GM19455 (cell line): ENCODE measurements at regions not wholly inside any gene's neighbourhood (a gene's known extent, or its start where the extent isn't known, plus 50 kb on each side); places are given as distances from the start of the nearest gene placed in this dataset.

Experiments
- ATAC-seq: cut with Tn5 transposase; IDR thresholded peaks from one replicate; pipeline ENCODE4 v1.9.1; 2021; ENCODE audit not compliant: unreplicated experiment

DNA sequence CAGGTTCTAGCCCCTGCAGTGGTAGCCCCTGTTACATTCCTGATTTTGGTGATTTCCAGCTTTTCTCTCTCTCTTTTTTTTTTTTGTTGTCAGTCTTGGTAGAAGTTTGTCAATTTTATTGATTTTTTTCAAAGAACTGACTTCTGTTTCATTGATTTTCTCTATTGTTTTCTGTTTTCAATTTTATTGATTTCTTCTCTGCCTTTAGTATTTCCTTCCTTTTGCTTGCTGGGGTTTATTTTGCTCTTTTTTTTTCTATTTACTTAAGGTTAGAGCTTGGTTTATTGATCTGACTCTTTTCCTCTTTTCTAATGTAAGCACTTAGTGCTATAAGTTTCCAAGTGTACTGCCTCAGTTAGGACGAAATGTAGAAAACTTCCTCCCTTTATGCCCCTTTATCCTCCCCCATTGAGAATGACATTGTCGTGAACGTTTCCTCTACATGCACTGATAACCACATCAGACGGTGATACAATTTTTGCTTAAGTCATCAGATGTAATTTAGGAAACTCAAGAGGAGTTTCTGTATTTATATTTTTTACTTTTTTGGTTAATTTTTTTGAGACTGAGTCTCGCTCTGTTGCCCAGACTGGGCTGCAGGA, 81.1 kb upstream of the HS6ST1 start:
- ATAC-seq, result no peak

DNA sequence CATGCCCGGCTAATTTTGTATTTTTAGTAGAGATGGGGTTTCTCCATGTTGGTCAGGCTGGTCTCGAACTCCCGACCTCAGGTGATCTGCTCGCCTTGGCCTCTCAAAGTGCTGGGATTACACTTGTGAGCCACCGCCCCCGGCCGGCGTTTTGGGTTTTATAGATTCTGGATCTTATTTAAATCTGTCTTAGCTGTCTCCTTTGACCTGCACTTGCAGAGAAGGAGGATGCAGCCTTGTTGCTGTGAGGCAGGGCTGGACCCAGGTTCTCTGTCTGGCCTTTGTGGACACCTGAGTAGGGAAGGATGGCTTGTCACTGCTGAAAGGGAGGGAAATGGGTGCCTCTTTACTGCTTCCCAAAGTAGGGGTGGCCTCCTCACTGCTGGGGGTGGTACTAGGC, 83.0 kb upstream of the HS6ST1 start:
- ATAC-seq, result no peak

DNA sequence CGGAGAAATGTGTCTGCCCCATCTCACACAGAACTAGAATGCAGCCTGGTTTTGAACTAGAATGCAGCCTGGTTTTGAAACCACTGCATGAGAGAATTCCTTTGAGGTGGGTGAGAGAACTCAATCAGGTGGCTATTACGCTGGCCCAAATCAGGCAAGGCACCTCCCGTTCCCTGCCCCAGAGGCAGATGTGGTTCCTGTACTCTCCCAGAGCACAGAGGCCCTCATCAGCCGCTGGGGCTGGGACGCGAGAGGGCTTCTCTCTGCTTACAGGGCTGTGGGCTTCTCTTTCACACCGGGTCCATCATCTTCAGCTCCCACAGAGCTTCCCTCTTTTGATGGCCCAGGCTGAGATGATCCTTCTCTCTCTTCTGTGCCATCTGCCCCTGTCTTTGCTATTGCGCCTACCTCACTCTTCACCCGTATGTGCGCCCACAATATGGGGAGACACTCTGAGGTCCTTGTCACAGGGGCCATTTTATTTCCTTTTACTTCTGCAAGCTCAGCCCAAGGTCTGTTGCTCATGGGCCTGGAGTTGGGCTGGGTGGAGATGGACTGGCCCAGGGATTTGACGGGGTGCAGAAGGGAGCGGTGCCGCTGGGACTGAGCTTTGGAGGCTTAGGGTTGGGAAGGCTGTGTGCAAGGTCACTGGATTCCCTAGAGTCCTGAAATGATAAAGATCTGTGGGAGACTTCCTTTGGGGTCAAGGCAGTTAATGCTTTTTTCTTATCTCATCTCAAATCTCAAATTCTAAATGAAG, 84.4 kb upstream of the HS6ST1 start:
- ATAC-seq, result no peak

DNA sequence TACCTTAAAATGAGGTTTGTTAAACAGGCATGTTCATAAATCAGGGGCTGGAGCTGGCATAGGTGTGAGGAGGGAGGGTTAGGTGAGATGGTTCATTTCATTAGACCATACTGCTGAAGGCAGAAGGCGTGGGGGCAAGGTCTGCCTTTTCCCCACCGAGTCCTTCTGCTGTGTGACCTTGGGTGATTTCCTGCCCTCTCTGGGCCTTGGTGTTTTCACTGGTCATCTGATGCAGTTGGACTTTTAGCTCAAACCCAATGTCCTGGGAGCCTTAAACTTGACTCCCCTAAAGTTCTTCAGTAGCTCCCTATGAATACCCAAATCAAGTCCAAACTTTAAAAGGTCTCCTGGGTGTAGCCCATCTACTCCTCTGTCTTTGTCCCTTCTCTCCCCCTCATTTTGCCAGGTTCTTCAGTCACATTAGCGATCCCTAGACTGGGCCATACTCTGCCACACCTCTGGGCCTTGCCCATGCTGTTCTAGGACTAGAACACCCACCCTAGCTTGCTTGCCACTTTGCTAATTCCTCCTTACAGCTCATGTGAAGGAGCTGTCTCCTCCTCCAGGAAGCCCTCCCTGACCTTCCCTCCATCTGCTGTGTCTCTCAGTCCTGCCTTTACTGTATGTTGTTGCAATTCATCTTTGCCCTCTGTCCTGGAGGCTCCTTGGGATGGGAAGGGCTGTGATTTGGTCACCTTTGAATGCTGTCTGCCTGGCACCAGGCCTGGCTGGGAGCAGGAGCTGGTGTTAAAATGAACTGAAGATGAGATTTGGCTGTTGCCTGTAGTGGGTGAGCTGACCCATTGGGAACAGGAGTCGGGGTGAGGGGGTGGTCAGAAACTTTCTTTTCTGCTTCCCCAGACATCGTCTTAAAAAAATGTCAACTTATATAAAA, 85.4 kb upstream of the HS6ST1 start:
- no peak for ATAC-seq

DNA sequence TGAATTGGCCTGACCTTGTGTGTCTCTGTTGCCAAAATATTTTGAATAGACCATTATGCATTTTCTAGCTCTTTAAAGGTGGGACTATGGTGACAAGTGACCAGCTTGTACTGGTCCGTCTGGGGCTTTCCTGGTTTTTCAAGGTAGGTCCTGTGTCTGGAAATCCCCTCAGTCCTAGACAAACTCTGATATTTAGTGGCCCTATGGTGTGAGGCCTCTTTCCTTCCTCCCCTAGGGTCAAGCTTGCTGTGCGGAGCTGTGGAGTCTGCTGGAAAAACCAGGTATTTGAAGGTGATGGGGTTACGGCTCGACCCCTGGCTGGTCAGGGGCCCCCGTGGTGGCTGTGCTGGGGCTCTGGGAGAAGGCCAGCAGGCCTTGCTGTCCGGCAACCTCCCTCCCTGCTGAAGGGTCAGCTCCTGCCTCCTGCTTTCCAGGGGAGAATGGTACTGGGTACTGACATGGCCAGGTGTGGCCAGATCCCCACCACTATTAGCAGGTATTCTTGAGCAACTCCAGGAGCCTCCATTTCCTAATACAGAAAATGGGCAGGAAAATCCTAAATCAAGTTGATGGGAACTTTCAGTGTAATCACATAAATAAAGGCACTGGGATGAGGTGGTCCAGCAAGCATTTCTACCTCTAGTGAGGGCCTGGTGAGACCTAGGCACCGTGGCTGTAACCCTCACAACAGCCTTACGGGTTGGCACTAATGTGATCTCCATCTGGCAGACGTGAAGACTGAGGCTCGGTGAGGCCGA, 86.2 kb upstream of the HS6ST1 start:
- no peak for ATAC-seq

DNA sequence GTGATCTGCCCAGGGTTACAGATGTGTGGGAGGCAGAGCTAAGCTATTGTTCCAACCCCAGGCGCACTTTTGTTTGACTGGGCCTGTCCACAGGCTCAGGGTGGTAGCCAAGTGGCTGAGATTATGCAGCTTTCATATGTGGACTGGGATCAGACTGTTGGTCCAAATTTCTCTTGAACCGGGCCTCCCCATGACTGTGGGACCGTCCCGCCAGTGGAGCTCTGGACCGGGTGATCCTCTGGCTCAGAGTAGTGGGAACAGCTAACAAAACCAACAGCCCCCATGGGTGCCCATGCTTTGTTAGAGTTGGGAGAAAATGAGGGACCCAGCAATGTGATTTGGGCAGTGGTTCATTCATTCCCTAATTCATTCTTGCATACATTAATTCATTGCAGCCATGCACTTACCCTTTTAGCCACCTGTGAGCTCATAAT, 86.8 kb upstream of the HS6ST1 start:
- no peak for ATAC-seq

DNA sequence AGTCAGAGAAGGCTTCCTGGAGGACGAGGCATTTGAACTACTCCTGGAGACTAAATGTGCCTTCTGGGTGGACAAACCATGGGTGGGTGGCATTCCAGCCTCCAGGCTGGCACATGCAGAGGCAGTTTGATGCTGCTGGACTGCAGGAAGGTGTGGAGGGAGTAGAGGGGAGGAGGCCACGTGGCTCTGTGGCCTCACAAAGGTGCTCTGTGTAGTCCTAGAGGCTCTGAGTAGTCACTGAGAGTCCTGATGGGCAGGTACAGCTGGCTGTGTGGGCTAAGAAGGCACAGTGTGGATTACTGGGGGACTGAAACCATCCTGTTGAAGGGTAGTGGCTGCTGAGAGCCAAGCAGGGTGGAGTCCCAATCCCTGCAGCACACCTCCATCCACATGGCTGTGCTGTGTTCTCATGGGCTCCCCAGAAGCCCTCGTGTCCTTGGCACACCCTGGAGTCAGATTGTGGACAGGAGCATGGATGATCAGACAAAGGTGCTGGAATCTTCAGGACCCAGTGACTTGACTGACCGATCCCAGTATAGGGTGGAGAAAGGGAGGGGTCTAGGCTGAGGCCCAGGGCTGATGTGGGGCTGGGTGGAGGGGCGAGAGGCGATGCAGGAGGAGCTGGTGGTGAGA, 87.4 kb upstream of the HS6ST1 start:
- no peak for ATAC-seq

DNA sequence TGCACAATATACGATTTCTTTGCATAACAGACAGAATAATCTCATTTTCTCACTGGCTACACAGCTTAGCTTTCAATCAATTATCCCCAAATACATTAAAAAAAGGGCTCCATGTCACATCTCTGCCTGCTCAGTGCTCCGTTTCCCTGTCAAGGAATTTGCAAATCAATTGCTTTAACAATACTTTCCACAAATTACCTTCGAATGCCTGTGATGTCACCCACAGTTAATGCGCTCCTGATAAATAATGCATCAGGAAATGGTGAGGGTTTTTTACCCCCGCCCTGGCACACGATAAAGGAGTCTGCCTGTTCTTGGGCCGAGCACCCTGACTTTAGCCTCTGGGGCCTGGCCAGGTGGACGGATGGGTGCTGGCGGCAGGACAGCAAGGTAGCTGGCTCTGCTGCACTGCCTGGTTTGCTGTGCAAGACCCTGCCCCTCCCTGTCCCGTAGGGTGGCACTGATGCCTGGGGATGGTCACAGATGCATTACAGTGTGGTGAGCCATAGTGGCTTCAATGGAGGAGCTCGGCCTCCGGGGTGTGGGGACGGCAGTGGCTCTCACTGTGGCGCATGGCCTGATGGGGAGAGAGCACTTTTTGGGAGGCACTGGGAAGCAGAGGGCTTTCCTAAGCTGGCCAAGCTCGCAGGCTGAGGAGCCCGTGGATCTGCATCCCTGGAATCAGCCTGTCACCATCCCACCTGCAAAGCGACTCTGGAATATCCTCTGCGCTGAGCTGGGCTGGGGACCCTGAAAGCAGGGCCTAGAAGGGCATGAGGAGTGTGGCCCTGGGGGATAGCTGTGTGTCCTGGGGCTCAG, 88.3 kb upstream of the HS6ST1 start:
- ATAC-seq, result no peak

DNA sequence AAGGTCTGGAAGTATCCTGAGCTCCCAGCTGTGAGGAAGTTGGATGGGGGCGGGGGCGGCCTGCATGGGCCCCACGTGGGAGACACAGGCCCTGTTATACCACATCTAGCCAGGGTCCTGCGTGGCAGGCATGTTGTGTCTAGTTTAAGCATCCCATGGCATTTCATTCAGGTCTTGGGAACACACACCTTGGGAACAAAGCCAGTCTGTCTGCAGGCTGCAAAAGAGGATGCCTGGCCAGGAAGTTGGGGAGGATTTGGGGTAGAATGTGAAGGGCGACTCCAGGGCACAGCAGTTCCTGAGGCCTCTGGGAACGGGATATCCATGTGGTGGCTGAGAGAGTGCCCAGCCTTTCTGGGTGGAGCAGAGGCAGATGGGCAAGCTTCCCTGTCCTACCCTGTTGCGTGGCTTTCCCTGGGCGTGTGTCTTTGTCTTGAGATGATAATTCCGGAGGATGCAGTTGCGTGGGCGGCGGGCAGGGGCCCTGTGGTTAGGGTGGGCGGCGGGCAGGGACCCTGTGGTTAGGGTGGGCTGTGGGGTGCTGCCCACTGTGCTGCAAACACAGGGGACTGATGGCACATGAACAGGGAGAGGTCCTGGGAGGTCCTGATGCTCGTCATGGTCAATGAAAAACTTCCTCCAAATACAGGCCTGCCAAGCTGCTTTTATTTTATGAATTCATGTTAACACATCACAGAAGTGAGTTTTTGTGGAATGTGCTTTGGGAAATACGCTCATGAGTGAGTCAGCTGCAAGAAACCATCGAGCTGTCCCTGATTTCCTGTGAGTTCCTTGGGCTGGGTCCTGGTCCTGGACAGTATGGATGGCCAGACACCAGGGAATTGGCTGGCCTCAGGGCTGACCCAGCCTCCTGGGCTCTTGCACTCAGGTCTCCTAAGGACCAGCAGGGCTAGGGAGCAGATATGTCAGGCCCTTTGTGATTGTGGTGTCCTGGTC, 90.0 kb upstream of the HS6ST1 start:
- ATAC-seq, result no peak

DNA sequence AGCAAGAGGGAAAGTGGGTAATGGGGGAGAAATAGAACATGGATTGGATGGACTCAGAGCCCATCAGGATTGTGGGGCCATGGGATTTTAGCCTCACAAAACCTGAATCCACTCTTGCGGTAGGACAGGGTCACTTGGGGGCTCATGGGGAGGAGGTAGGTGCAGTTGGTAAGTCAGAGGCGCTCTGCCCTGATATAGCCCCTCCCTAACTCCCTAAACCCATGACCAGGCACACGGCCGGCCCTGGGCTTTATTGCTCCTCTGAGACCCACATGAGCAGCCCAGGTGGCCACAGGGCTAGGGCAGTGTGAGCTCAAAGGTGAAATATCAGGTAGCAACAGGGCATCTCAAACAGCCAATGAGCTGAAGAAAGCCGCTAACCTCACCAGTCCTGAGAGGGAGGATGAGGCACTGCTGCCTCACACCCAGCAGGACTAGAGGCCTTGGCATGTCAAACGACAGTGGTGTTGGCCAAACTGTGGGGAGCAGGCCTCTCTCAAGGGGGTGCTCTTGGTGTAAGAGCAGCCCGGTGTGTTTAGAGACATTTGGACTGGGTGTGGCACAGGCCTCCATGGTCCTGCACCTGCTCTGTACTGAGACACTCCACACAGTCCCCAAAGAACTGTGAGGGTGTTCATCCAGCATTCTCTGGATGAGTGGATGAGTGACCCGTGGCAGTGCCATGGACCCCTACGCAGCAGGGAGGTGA, 90.8 kb upstream of the HS6ST1 start:
- ATAC-seq, result no peak

DNA sequence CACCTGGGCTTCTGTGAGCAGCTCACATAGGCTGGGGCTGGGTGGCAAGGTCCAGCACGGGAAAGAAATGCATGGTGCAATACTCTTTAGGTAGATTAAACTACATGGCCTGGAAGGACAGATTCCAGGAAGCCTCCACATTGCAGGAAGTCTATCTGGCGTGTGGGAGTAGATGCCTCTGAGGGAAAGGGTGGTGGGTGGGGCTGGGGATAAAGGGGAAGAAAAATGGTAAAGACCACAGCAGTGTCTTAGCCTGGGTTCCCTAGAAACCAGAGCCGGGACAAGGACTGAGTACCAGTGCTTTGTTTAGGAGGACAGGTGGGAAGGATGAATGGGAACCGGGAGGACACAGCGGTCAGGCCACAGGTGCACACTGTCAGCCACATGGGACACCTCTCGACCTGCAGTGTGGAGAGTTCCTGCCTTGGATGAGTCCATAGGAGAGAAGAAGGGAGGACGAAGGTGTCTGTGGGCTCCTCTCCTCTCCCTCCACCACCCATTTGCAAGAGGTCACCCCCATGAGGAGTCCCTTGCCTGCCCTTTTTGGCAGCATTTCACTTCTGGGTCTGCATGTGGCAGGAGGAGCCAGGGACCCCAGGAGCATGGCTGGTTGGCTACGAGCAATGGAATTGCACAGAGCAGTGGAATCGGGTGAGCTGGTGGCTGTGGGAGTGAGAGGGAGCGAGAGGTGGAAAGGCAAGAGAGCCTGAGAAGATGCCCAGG, 91.5 kb upstream of the HS6ST1 start:
- ATAC-seq, result no peak

DNA sequence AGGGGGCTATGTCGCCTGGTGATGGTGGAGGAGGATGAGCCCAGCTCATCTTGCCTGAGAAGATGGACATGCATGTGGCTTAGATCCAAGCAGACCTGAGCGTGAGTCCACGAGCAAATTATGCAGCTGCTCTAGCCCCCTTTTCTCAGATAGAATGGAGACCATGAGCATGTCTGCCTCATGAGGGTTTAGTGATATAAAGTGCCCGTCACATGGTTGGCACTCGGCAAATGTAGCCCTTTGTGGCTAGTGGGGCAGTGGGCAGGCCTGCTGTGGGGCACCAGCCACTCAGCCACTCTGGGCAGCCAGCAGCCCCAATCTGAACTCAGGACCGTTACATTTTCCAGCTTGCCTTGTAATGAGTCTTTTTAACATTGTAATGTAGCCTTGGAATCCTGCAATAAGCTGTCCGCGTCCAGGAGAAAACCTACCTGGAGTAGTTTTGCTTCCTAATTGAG, 92.1 kb upstream of the HS6ST1 start:
- ATAC-seq, result no peak

DNA sequence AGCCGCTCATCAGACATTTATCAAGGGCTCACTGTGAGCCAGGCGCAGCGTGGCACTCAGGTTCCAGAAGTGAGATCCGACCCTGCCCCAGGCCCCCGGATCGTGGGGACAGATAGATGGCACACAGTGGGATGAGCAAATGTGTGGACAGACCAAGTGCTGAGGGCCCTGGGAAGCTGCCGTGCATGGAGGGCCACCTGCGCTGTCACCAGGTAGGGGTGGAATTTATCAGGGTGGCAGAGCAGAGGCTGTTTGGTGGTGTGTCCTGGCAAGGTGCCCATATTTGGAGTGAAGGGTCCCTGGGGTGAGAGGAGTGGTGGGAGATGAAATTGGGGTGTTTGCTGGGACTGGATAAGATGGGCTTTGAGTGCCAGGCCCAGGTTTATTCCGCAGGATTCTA, 92.8 kb upstream of the HS6ST1 start:
- ATAC-seq, result no peak

DNA sequence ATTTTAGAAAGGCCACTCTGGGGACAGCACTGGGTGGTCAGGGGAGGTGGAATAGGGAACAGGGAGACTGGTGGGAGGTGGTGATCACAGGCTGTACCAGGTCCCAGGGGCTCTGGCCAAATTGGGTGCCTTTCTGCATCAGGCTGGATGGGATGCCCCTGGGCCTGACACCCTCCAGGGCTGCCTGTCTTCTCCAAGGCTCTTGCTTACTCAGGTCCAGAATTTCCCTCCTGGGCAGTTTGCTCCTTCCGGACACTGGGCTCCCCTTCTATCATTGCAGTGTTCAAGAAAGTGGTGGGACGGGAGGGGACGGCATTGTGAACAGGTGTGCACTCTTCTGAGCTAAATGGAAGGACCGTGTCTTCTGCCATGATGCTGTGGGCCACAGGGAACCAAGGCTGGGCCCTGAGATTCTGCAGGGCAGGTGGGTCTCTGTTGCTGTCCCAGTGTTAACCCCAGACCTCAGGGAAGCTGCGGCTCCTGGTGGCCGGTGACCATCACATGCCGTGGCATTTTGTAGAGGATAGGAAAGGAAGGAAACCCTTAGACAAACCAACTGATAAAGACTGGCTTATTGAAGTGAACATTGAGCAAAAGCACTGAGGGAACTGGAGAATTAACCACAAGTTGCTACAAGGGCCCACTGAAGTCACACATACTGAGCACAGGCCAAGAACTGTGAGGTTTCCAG, 93.7 kb upstream of the HS6ST1 start:
- ATAC-seq, result no peak

DNA sequence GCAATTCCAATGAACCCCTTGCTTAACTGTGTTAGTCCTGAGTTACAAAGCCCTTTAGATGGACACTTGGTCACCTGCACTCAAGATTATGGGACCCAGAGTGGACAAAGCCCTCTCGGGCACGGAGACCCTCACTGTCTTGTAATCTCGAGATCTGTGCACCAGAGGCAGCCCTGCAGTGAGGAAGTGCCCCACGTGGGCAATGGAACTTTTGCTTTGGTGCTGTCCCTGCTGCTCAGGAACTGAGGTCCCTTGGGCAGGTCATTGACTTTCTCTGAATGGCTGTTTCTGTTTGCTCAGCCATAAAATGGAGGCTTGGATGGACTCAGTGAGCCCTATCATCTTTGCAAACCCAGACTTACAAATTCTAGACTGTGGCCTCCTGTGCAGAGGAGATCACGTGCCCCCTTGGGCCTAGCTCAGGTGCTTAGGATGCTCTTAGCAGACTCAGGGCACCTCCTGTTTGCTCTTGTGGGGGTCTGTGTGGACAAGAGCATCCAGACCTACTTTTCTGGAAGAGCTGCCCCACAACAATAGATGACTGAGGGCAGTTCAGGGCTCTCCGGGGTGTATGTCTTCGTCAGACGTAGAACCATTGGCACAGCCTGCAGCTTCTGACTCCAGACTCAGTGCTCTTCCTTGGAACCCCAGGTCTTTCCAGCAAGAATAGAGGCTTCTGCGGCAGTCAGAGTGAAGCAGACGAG, 94.5 kb upstream of the HS6ST1 start:
- ATAC-seq, result no peak

DNA sequence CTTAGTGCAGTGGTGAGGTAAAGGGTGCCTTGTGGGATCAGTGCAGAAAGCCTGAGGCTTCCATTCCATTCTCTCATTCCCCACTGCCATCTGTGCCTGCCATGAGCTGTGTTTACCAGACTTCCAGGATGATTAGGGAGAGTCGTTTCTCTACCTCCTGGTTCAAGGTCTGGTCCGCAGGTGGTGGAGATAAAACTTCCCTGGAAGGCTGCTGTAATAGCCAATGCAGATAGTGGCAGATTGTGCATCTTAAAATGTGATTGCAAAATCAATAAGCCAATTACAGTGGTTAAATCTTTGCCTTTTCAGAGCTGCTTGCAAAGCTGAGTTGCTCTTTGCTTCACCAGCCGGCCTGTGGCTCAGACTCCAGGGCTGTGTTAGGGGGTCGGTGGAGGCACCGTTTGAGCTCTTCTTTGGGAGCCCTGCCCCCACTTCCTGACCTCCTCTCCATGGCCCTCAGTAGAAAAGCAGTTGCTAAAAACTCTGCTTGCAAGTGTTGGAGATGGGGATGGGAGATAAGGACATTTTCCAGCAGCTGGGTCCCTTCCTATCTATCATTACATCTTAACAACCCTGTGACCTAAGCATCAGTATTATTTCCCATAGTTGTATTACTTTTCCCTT, 95.2 kb upstream of the HS6ST1 start:
- no peak for ATAC-seq
